Testis (tissue), 2 donors: ENCODE measurements at regions not wholly inside any gene's neighbourhood (a gene's known extent, or its start where the extent isn't known, plus 50 kb on each side); places are given as distances from the start of the nearest gene placed in this dataset.

Experiments
- POLR2A ChIP-seq: fragments of 450-650 bp; IDR thresholded peaks from one replicate; pipeline ENCODE4 v1.6.1; 2017; ENCODE audit warnings: antibody characterized with exemption, mild to moderate bottlenecking, moderate library complexity
- TF ChIP-seq, protein P1 (sequence below), 3 experiments: fragments of 450-650 bp in 2 of 3; fragments of 200-600 bp in 1 of 3; sonication (generic) in 1 of 3; IDR thresholded peaks; one replicate each; pipeline ENCODE4 v1.5.1; 2016 to 2019; ENCODE audit warnings: antibody characterized with exemption in 3 of 3, mild to moderate bottlenecking in 2 of 3, moderate library complexity in 1 of 3

DNA sequence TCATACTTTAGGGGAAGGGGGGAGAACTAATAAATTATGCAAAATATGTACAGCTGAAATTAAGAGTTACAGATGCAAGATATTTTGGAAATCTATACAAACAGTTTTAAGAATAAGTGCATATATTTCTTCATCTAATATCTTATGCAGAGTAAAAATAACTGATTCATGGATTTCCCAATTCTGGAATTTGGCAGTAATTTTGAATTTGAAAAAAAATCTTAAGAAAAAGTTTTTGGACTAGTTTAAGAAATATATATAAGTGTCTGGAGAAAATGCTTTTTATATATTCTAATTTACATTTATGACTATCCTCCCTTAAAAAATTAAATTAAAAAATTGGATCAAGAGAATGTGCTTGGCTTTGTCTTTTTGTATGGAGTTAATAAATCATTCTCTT is 474.3 kb downstream of the BRINP3 start:
- TF ChIP-seq, protein P1, sequence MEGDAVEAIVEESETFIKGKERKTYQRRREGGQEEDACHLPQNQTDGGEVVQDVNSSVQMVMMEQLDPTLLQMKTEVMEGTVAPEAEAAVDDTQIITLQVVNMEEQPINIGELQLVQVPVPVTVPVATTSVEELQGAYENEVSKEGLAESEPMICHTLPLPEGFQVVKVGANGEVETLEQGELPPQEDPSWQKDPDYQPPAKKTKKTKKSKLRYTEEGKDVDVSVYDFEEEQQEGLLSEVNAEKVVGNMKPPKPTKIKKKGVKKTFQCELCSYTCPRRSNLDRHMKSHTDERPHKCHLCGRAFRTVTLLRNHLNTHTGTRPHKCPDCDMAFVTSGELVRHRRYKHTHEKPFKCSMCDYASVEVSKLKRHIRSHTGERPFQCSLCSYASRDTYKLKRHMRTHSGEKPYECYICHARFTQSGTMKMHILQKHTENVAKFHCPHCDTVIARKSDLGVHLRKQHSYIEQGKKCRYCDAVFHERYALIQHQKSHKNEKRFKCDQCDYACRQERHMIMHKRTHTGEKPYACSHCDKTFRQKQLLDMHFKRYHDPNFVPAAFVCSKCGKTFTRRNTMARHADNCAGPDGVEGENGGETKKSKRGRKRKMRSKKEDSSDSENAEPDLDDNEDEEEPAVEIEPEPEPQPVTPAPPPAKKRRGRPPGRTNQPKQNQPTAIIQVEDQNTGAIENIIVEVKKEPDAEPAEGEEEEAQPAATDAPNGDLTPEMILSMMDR (IDR thresholded peaks at IDR 0.05): no peak
- TF ChIP-seq POLR2A: no peak
